Fibroblast of skin of right biceps (primary cell): ENCODE measurements at regions not wholly inside any gene's neighbourhood (a gene's known extent, or its start where the extent isn't known, plus 50 kb on each side); places are given as distances from the start of the nearest gene placed in this dataset.

ENCODE experiments used
- DNase-seq: peaks from one replicate; pipeline ENCODE4 v3.0.0-alpha.2; 2013

- DNase-seq, result no peak
Measured at GRCh38 chr3:76645724-76646123, 394.2 kb upstream of the ROBO2 start.

- no peak for DNase-seq
Measured at GRCh38 chr3:76646921-76647562, 392.9 kb upstream of the ROBO2 start.

GRCh38 chr3:76651784-76652183 lies 388.1 kb upstream of the ROBO2 start:
- DNase-seq, result no peak

- no peak for DNase-seq
Measured at GRCh38 chr3:76652524-76652923, 387.4 kb upstream of the ROBO2 start.

GRCh38 chr3:76653640-76654251 lies 386.2 kb upstream of the ROBO2 start:
- DNase-seq, result no peak

- no peak for DNase-seq
Measured at GRCh38 chr3:76656531-76657070, 383.3 kb upstream of the ROBO2 start.

GRCh38 chr3:76657909-76658308 lies 382.0 kb upstream of the ROBO2 start:
- no peak for DNase-seq

- no peak for DNase-seq
Measured at GRCh38 chr3:76661527-76662250, 378.2 kb upstream of the ROBO2 start.

- peak; percentile 22 for DNase-seq
Measured at GRCh38 chr3:76664816-76665215, 375.1 kb upstream of the ROBO2 start.

GRCh38 chr3:76668653-76669052 lies 371.2 kb upstream of the ROBO2 start:
- no peak for DNase-seq

- DNase-seq, result no peak
Measured at GRCh38 chr3:76669322-76669721, 370.6 kb upstream of the ROBO2 start.

GRCh38 chr3:76673171-76673570 lies 366.7 kb upstream of the ROBO2 start:
- no peak for DNase-seq

- DNase-seq, result no peak
Measured at GRCh38 chr3:76679541-76679940, 360.4 kb upstream of the ROBO2 start.

- DNase-seq, result no peak
Measured at GRCh38 chr3:76683256-76683655, 356.6 kb upstream of the ROBO2 start.

- DNase-seq, result no peak
Measured at GRCh38 chr3:76684946-76685345, 355.0 kb upstream of the ROBO2 start.

GRCh38 chr3:76685858-76686257 lies 354.0 kb upstream of the ROBO2 start:
- no peak for DNase-seq

GRCh38 chr3:76687019-76687418 lies 352.9 kb upstream of the ROBO2 start:
- no peak for DNase-seq

- no peak for DNase-seq
Measured at GRCh38 chr3:76694063-76694462, 345.8 kb upstream of the ROBO2 start.

- DNase-seq, result no peak
Measured at GRCh38 chr3:76698136-76698706, 341.7 kb upstream of the ROBO2 start.

- DNase-seq, result no peak
Measured at GRCh38 chr3:76699846-76700245, 340.1 kb upstream of the ROBO2 start.

GRCh38 chr3:76700323-76700722 lies 339.6 kb upstream of the ROBO2 start:
- peak; percentile 28 for DNase-seq

- DNase-seq, result no peak
Measured at GRCh38 chr3:76702676-76703075, 337.2 kb upstream of the ROBO2 start.

GRCh38 chr3:76715426-76715825 lies 324.5 kb upstream of the ROBO2 start:
- DNase-seq, result no peak

- DNase-seq, result no peak
Measured at GRCh38 chr3:76723366-76723765, 316.5 kb upstream of the ROBO2 start.
